ENCODE measurements at regions not wholly inside any gene's neighbourhood (a gene's known extent, or its start where the extent isn't known, plus 50 kb on each side); places are given as distances from the start of the nearest gene placed in this dataset.

DNA sequence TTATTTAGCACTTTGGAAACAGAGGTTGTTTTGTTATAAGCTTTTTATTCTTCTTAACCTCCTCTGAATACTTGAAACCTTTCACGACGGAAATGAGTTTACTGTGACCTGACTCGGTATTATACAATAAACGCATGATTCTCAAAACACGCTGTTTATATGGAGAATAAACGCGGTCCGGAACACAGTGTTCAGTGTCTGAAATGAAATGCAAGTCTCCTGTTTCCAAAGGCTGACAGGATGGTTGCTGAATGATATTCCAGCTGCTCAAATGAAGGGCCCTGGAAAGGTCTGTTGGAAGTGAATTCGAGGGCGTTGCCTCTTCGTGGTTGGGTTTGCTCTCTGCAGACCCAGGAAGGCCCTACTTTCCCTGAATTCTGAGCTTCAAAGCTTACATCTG, 83.4 kb downstream of the RSPH3 start:
- Histone ChIP-seq H3K27me3 (ENCODE audit: insufficient read depth, low read length) (no peaks in the 10 kb centered on the region), H3K4me2 (ENCODE audit: low read length) (no peak overlapping the region), H3K79me2 (ENCODE audit: insufficient read depth, low read length) (no peaks in the 10 kb centered on the region), H4K20me1 (ENCODE audit: insufficient read depth) (no peaks in the 10 kb centered on the region), H3K9me2 (ENCODE audit: insufficient read depth) (no peaks in the 10 kb centered on the region), H3K36me3 (ENCODE audit: control insufficient read depth in 1 of 2, insufficient read depth in 2 of 2, low read length in 2 of 2) (no peaks in the 10 kb centered on the region), H3K4me3 (replicated peaks in 1 of 2; ENCODE audit: low read depth in 1 of 2, low read length in 2 of 2) (no peak overlapping the region), H3K9me3 (ENCODE audit: control insufficient read depth in 1 of 2, insufficient read depth in 1 of 2, low read depth in 1 of 2, low read length in 2 of 2) (no peaks in the 10 kb centered on the region), H2AFZ (ENCODE audit: low read depth, low read length, poor library complexity, severe bottlenecking) (no peak overlapping the region), H3K4me1 (ENCODE audit: control insufficient read depth in 1 of 2, insufficient read depth in 2 of 2, low read length in 2 of 2) (peaks cover 34 to 54% of the 10 kb centered on the region in 2 experiments), H3K9ac (ENCODE audit: low read length) (no peak overlapping the region), H3K27ac (ENCODE audit: low read depth, low read length) (no peak overlapping the region; the same call in 1 of the 2 replicates)
- intact Hi-C loops (cut with micrococcal nuclease): loop anchor here (5.0 kb wide), 1 partner anchor 109 kb away; no protein-coding TSS in a partner anchor
- TF ChIP-seq EZH2 (IDR thresholded peaks at IDR 0.05) (no peak), ZFX (IDR thresholded peaks at IDR 0.05) (no peak), EGR1 (IDR thresholded peaks at IDR 0.05; ENCODE audit: low read depth) (no peak), ZNF274 (IDR thresholded peaks at IDR 0.05; ENCODE audit: low read depth, low read length) (no peak), CEBPB (IDR thresholded peaks at IDR 0.05; ENCODE audit: low read depth) (no peak)
- TF ChIP-seq, protein P1, sequence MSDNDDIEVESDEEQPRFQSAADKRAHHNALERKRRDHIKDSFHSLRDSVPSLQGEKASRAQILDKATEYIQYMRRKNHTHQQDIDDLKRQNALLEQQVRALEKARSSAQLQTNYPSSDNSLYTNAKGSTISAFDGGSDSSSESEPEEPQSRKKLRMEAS (IDR thresholded peaks at IDR 0.05): no peak
- TF ChIP-seq, protein P2, sequence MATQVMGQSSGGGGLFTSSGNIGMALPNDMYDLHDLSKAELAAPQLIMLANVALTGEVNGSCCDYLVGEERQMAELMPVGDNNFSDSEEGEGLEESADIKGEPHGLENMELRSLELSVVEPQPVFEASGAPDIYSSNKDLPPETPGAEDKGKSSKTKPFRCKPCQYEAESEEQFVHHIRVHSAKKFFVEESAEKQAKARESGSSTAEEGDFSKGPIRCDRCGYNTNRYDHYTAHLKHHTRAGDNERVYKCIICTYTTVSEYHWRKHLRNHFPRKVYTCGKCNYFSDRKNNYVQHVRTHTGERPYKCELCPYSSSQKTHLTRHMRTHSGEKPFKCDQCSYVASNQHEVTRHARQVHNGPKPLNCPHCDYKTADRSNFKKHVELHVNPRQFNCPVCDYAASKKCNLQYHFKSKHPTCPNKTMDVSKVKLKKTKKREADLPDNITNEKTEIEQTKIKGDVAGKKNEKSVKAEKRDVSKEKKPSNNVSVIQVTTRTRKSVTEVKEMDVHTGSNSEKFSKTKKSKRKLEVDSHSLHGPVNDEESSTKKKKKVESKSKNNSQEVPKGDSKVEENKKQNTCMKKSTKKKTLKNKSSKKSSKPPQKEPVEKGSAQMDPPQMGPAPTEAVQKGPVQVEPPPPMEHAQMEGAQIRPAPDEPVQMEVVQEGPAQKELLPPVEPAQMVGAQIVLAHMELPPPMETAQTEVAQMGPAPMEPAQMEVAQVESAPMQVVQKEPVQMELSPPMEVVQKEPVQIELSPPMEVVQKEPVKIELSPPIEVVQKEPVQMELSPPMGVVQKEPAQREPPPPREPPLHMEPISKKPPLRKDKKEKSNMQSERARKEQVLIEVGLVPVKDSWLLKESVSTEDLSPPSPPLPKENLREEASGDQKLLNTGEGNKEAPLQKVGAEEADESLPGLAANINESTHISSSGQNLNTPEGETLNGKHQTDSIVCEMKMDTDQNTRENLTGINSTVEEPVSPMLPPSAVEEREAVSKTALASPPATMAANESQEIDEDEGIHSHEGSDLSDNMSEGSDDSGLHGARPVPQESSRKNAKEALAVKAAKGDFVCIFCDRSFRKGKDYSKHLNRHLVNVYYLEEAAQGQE (IDR thresholded peaks at IDR 0.05; ENCODE audit: low read depth): no peak
- TF ChIP-seq, protein P3, sequence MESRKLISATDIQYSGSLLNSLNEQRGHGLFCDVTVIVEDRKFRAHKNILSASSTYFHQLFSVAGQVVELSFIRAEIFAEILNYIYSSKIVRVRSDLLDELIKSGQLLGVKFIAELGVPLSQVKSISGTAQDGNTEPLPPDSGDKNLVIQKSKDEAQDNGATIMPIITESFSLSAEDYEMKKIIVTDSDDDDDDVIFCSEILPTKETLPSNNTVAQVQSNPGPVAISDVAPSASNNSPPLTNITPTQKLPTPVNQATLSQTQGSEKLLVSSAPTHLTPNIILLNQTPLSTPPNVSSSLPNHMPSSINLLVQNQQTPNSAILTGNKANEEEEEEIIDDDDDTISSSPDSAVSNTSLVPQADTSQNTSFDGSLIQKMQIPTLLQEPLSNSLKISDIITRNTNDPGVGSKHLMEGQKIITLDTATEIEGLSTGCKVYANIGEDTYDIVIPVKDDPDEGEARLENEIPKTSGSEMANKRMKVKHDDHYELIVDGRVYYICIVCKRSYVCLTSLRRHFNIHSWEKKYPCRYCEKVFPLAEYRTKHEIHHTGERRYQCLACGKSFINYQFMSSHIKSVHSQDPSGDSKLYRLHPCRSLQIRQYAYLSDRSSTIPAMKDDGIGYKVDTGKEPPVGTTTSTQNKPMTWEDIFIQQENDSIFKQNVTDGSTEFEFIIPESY (IDR thresholded peaks at IDR 0.05; ENCODE audit: extremely low read depth, insufficient replicate concordance, low read length): no peak
- CTCF ChIA-PET: no interaction called here
- DNase-seq (ENCODE audit: low read depth, low spot score) (no peak), ATAC-seq (no peak)
- BruUV-seq (replicated peaks): no TSS peak
- RAD21 ChIA-PET (ENCODE audit: low non-redundant PET in 1 of 2, low total read pairs in 2 of 2, uncharacterized antibody in 2 of 2, unreplicated experiment in 2 of 2): no interaction called here
- POLR2A ChIA-PET: interaction anchor here (1.0 to 1.9 kb wide), 2 partner anchors 45 to 47 kb away, joined by 4 to 6 read pairs; no protein-coding TSS in a partner anchor

Measured in HCT116 (cell line).